Neural cell (in vitro differentiated cells): ENCODE measurements at regions not wholly inside any gene's neighbourhood (a gene's known extent, or its start where the extent isn't known, plus 50 kb on each side); places are given as distances from the start of the nearest gene placed in this dataset.

Source experiments
- POLR2AphosphoS5 ChIP-seq: IDR thresholded peaks from 2 replicates; pipeline ENCODE4 v1.6.1; 2012
- RAD21 ChIP-seq: fragments of 450-650 bp; conservative IDR thresholded peaks from 2 replicates; pipeline ENCODE4 v1.6.1; 2014; ENCODE audit warnings: antibody characterized with exemption, mild to moderate bottlenecking, moderate library complexity
- TF ChIP-seq, protein P1 (sequence below): fragments of 450-650 bp; IDR thresholded peaks from 2 replicates; pipeline ENCODE4 v1.5.1; 2014; ENCODE audit warnings: antibody characterized with exemption, mild to moderate bottlenecking, moderate library complexity; ENCODE audit not compliant: poor library complexity, severe bottlenecking
- TF ChIP-seq, protein P2 (sequence below): IDR thresholded peaks from 2 replicates; pipeline ENCODE4 v1.6.1; 2012; ENCODE audit warnings: borderline replicate concordance

DNA sequence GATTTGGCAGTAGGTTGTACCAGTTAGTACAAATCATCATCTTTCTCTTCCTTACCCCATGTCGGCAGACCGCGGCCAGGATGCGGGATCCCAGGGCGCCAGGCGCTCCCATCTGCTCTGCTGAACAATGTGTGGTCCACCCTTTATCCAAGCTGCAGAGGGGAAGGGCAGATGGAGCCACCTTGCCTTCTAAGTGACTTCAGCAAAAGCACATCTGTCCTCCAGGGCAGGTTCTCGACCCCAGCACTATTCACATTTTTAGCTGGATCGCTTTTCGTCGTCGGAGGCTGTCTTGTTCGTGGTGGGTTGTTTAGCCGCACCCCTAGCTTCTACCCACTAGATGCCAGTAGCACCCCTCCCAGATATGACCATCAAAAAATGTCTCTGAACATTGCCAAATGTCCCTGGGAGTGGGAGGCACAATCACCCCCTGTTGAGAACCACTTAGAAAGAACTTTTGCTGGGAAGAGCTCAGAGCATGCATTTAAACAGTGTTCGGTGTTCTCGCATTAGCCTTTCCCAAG is 58.1 kb upstream of the SIM2 start:
- TF ChIP-seq, protein P1, sequence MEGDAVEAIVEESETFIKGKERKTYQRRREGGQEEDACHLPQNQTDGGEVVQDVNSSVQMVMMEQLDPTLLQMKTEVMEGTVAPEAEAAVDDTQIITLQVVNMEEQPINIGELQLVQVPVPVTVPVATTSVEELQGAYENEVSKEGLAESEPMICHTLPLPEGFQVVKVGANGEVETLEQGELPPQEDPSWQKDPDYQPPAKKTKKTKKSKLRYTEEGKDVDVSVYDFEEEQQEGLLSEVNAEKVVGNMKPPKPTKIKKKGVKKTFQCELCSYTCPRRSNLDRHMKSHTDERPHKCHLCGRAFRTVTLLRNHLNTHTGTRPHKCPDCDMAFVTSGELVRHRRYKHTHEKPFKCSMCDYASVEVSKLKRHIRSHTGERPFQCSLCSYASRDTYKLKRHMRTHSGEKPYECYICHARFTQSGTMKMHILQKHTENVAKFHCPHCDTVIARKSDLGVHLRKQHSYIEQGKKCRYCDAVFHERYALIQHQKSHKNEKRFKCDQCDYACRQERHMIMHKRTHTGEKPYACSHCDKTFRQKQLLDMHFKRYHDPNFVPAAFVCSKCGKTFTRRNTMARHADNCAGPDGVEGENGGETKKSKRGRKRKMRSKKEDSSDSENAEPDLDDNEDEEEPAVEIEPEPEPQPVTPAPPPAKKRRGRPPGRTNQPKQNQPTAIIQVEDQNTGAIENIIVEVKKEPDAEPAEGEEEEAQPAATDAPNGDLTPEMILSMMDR: no peak
- TF ChIP-seq, protein P2, sequence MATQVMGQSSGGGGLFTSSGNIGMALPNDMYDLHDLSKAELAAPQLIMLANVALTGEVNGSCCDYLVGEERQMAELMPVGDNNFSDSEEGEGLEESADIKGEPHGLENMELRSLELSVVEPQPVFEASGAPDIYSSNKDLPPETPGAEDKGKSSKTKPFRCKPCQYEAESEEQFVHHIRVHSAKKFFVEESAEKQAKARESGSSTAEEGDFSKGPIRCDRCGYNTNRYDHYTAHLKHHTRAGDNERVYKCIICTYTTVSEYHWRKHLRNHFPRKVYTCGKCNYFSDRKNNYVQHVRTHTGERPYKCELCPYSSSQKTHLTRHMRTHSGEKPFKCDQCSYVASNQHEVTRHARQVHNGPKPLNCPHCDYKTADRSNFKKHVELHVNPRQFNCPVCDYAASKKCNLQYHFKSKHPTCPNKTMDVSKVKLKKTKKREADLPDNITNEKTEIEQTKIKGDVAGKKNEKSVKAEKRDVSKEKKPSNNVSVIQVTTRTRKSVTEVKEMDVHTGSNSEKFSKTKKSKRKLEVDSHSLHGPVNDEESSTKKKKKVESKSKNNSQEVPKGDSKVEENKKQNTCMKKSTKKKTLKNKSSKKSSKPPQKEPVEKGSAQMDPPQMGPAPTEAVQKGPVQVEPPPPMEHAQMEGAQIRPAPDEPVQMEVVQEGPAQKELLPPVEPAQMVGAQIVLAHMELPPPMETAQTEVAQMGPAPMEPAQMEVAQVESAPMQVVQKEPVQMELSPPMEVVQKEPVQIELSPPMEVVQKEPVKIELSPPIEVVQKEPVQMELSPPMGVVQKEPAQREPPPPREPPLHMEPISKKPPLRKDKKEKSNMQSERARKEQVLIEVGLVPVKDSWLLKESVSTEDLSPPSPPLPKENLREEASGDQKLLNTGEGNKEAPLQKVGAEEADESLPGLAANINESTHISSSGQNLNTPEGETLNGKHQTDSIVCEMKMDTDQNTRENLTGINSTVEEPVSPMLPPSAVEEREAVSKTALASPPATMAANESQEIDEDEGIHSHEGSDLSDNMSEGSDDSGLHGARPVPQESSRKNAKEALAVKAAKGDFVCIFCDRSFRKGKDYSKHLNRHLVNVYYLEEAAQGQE: no peak
- no peak for TF ChIP-seq RAD21
- no peak for TF ChIP-seq POLR2AphosphoS5
